OCI-LY1 (cell line): ENCODE measurements at regions not wholly inside any gene's neighbourhood (a gene's known extent, or its start where the extent isn't known, plus 50 kb on each side); places are given as distances from the start of the nearest gene placed in this dataset.

Experiments used
- H2AFZ ChIP-seq: fragments of 200-600 bp; sonication (generic), shearing (Covaris generic); 2 replicates; pipeline ENCODE4 v1.6.0; 2014; ENCODE audit warnings: antibody characterized with exemption, mild to moderate bottlenecking, low read length
- H3F3A ChIP-seq: fragments of 200-600 bp; sonication (generic), shearing (Covaris generic); 2 replicates; pipeline ENCODE4 v1.6.0; 2014; ENCODE audit warnings: mild to moderate bottlenecking, antibody characterized with exemption, low read length, moderate library complexity; ENCODE audit not compliant: insufficient read depth
- H3K27ac ChIP-seq: fragments of 200-600 bp; sonication (generic); 2 replicates; pipeline ENCODE4 v1.5.1; 2014; ENCODE audit warnings: low read length, mixed run types, mild to moderate bottlenecking, low read depth; ENCODE audit not compliant: poor library complexity, severe bottlenecking
- H3K27me3 ChIP-seq: fragments of 200-600 bp; sonication (generic); 2 replicates; pipeline ENCODE4 v1.6.0; 2014; ENCODE audit warnings: antibody characterized with exemption, mild to moderate bottlenecking, low read length, moderate library complexity; ENCODE audit not compliant: insufficient read depth
- H3K36me3 ChIP-seq: fragments of 200-600 bp; sonication (generic); 2 replicates; pipeline ENCODE4 v1.6.1; 2014; ENCODE audit warnings: mild to moderate bottlenecking, antibody characterized with exemption, low read length, moderate library complexity, mixed read lengths; ENCODE audit not compliant: insufficient read depth
- H3K4me1 ChIP-seq: fragments of 200-600 bp; sonication (generic); 2 replicates; pipeline ENCODE4 v1.5.1; 2014; ENCODE audit warnings: mild to moderate bottlenecking, low read length, moderate library complexity; ENCODE audit not compliant: insufficient read depth, severe bottlenecking
- H3K4me2 ChIP-seq: fragments of 200-600 bp; sonication (generic), shearing (Covaris generic); 2 replicates; pipeline ENCODE4 v1.6.1; 2014; ENCODE audit warnings: low read length
- H3K4me3 ChIP-seq: fragments of 200-600 bp; sonication (generic); 2 replicates; pipeline ENCODE4 v1.5.1; 2014; ENCODE audit warnings: low read length, low read depth, mild to moderate bottlenecking, mixed read lengths; ENCODE audit not compliant: poor library complexity, severe bottlenecking
- H3K79me2 ChIP-seq: fragments of 200-600 bp; shearing (Covaris generic); 2 replicates; pipeline ENCODE4 v1.6.1; 2016; ENCODE audit warnings: mixed run types, low read length, mixed read lengths; ENCODE audit not compliant: insufficient read depth
- H3K9ac ChIP-seq: fragments of 200-600 bp; sonication (generic), shearing (Covaris generic); 2 replicates; pipeline ENCODE4 v1.6.1; 2014; ENCODE audit warnings: mild to moderate bottlenecking, low read length, mixed read lengths
- H3K9me2 ChIP-seq: fragments of 200-600 bp; sonication (generic), shearing (Covaris generic); 2 replicates; pipeline ENCODE4 v1.6.1; 2014; ENCODE audit warnings: low read depth, mild to moderate bottlenecking, low read length, mixed read lengths
- H3K9me3 ChIP-seq: fragments of 200-600 bp; shearing (Covaris generic); 2 replicates; pipeline ENCODE4 v1.6.1; 2014; ENCODE audit warnings: low read length, mixed read lengths
- H4K20me1 ChIP-seq: fragments of 200-600 bp; sonication (generic), shearing (Covaris generic); 2 replicates; pipeline ENCODE4 v1.6.0; 2016; ENCODE audit warnings: mild to moderate bottlenecking, low read length; ENCODE audit not compliant: insufficient read depth
- EZH2 ChIP-seq: fragments of 200-600 bp; sonication (generic), shearing (Covaris generic); IDR thresholded peaks from 2 replicates; pipeline ENCODE4 v1.8.0; 2017; ENCODE audit warnings: borderline replicate concordance, mixed run types, mild to moderate bottlenecking, antibody characterized with exemption, low read length, moderate library complexity, mixed read lengths
- TF ChIP-seq, protein P1 (sequence below): fragments of 200-600 bp; sonication (generic), shearing (Covaris generic); IDR thresholded peaks from 2 replicates; pipeline ENCODE4 v1.5.1; 2017; ENCODE audit warnings: mild to moderate bottlenecking, antibody characterized with exemption, low read length, moderate library complexity, mixed read lengths

GRCh38 chr11:91825777-91826176 lies 398.8 kb upstream of the FAT3 start:
- Histone ChIP-seq H3K4me3 (no peak overlapping the region), H3K9me3 (no peaks in the 10 kb centered on the region), H2AFZ (no peak overlapping the region), H3F3A (no peaks in the 10 kb centered on the region), H3K27me3 (no peaks in the 10 kb centered on the region), H3K79me2 (no peaks in the 10 kb centered on the region), H3K9me2 (no peaks in the 10 kb centered on the region), H3K4me1 (no peaks in the 10 kb centered on the region), H3K4me2 (no peak overlapping the region), H3K36me3 (no peaks in the 10 kb centered on the region), H3K9ac (no peak overlapping the region), H3K27ac (no peak overlapping the region), H4K20me1 (no peaks in the 10 kb centered on the region)
- TF ChIP-seq, protein P1, sequence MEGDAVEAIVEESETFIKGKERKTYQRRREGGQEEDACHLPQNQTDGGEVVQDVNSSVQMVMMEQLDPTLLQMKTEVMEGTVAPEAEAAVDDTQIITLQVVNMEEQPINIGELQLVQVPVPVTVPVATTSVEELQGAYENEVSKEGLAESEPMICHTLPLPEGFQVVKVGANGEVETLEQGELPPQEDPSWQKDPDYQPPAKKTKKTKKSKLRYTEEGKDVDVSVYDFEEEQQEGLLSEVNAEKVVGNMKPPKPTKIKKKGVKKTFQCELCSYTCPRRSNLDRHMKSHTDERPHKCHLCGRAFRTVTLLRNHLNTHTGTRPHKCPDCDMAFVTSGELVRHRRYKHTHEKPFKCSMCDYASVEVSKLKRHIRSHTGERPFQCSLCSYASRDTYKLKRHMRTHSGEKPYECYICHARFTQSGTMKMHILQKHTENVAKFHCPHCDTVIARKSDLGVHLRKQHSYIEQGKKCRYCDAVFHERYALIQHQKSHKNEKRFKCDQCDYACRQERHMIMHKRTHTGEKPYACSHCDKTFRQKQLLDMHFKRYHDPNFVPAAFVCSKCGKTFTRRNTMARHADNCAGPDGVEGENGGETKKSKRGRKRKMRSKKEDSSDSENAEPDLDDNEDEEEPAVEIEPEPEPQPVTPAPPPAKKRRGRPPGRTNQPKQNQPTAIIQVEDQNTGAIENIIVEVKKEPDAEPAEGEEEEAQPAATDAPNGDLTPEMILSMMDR = no peak
- no peak for TF ChIP-seq EZH2

GRCh38 chr11:91823252-91823830 lies 401.3 kb upstream of the FAT3 start:
- H4K20me1 ChIP-seq = no peaks in the 10 kb centered on the region
- no peak overlapping the region for H3K9ac ChIP-seq
- H3K9me3 ChIP-seq = no peaks in the 10 kb centered on the region
- H3K4me2 ChIP-seq = no peak overlapping the region
- no peaks in the 10 kb centered on the region for H3K9me2 ChIP-seq
- no peak overlapping the region for H3K4me3 ChIP-seq
- H2AFZ ChIP-seq = no peak overlapping the region
- H3K4me1 ChIP-seq = no peaks in the 10 kb centered on the region
- no peaks in the 10 kb centered on the region for H3K79me2 ChIP-seq
- no peak overlapping the region for H3K27ac ChIP-seq
- H3F3A ChIP-seq = no peaks in the 10 kb centered on the region
- no peaks in the 10 kb centered on the region for H3K36me3 ChIP-seq
- TF ChIP-seq, protein P1 = no peak
- no peak for TF ChIP-seq EZH2
- H3K27me3 ChIP-seq = no peaks in the 10 kb centered on the region

DNA sequence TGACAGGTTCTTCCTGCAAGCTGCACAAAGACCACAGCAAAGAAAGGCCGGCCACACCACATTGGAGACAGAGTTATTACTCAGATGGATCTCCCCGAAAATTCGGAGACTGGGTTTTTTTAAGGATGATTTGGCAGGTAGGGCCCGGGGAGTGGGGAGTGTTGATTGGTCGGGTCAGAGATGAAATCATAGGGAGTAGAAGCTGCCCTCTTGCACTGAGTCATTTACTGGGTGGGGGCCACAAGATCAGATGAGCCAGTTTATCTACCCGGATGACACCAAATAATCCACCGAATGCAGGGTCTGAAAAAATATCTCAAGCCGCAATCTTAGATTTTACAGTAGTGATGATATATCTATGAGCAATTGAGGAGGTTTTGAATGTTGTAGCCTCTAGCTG lies 401.8 kb upstream of the FAT3 start:
- no peak overlapping the region for H3K9ac ChIP-seq
- H3K27me3 ChIP-seq = no peaks in the 10 kb centered on the region
- no peak for TF ChIP-seq EZH2
- TF ChIP-seq, protein P1 = no peak
- H3K36me3 ChIP-seq = no peaks in the 10 kb centered on the region
- no peaks in the 10 kb centered on the region for H3K9me2 ChIP-seq
- no peak overlapping the region for H3K4me2 ChIP-seq
- no peaks in the 10 kb centered on the region for H3F3A ChIP-seq
- no peaks in the 10 kb centered on the region for H4K20me1 ChIP-seq
- H3K79me2 ChIP-seq = no peaks in the 10 kb centered on the region
- H2AFZ ChIP-seq = no peak overlapping the region
- no peak overlapping the region for H3K27ac ChIP-seq
- no peaks in the 10 kb centered on the region for H3K9me3 ChIP-seq
- no peak overlapping the region for H3K4me3 ChIP-seq
- H3K4me1 ChIP-seq = no peaks in the 10 kb centered on the region
